ENCODE measurements at regions not wholly inside any gene's neighbourhood (a gene's known extent, or its start where the extent isn't known, plus 50 kb on each side); places are given as distances from the start of the nearest gene placed in this dataset.

GRCh38 chr10:4599471-4599870 is 226.5 kb upstream of the AKR1E2 start:
- TF ChIP-seq CTCF (IDR thresholded peaks at IDR 0.05; ENCODE audit: low read depth, low read length, poor library complexity, severe bottlenecking): no peak
- no peak for TF ChIP-seq EZH2phosphoT487 (IDR thresholded peaks at IDR 0.05; ENCODE audit: borderline replicate concordance, low read length)
